GM03348 (cell line): ENCODE measurements at regions not wholly inside any gene's neighbourhood (a gene's known extent, or its start where the extent isn't known, plus 50 kb on each side); places are given as distances from the start of the nearest gene placed in this dataset.

ENCODE experiments used
- DNase-seq: peaks from one replicate; pipeline ENCODE4 v3.0.0; 2012; ENCODE audit warnings: low spot score

GRCh38 chr7:131109011-131109758, 218.5 kb upstream of the MKLN1 start:
- peak; percentile 33 for DNase-seq

GRCh38 chr7:131109759-131110296, 217.8 kb upstream of the MKLN1 start:
- DNase-seq, result peak; percentile 91

- peak; percentile 41 for DNase-seq
These were observed 217.2 kb upstream of the MKLN1 start for GRCh38 chr7:131110297-131111080.

GRCh38 chr7:131111081-131111576, 216.5 kb upstream of the MKLN1 start:
- DNase-seq, result peak; percentile 64

- DNase-seq, result no peak
These were observed 215.9 kb upstream of the MKLN1 start for GRCh38 chr7:131111792-131112191.

- no peak for DNase-seq
These were observed 215.2 kb upstream of the MKLN1 start for GRCh38 chr7:131112431-131112830.

GRCh38 chr7:131115340-131115739, 212.3 kb upstream of the MKLN1 start:
- DNase-seq, result no peak

- DNase-seq, result no peak
These were observed 210.2 kb upstream of the MKLN1 start for GRCh38 chr7:131117439-131117838.

- no peak for DNase-seq
These were observed 208.3 kb upstream of the MKLN1 start for GRCh38 chr7:131119381-131119780.

- DNase-seq, result no peak
These were observed 205.3 kb upstream of the MKLN1 start for GRCh38 chr7:131122394-131122793.

- DNase-seq, result no peak
These were observed 203.6 kb upstream of the MKLN1 start for GRCh38 chr7:131124001-131124629.

- DNase-seq, result no peak
These were observed 202.8 kb upstream of the MKLN1 start for GRCh38 chr7:131124867-131125266.

GRCh38 chr7:131130324-131130723, 197.4 kb upstream of the MKLN1 start:
- DNase-seq, result no peak

GRCh38 chr7:131131012-131131745, 196.5 kb upstream of the MKLN1 start:
- DNase-seq, result no peak

GRCh38 chr7:131131746-131132431, 195.8 kb upstream of the MKLN1 start:
- DNase-seq, result no peak

- no peak for DNase-seq
These were observed 188.2 kb upstream of the MKLN1 start for GRCh38 chr7:131139462-131139861.

GRCh38 chr7:131141443-131141967, 186.2 kb upstream of the MKLN1 start:
- DNase-seq, result no peak

GRCh38 chr7:131143869-131144268, 183.8 kb upstream of the MKLN1 start:
- DNase-seq, result no peak

GRCh38 chr7:131145026-131145425, 182.7 kb upstream of the MKLN1 start:
- no peak for DNase-seq

GRCh38 chr7:131145770-131146169, 181.9 kb upstream of the MKLN1 start:
- no peak for DNase-seq

- DNase-seq, result no peak
These were observed 180.1 kb upstream of the MKLN1 start for GRCh38 chr7:131147604-131148003.
